Heart right ventricle (tissue), 16 donors: ENCODE measurements at regions not wholly inside any gene's neighbourhood (a gene's known extent, or its start where the extent isn't known, plus 50 kb on each side); places are given as distances from the start of the nearest gene placed in this dataset.

ENCODE experiments used
- ATAC-seq, 8 donors: fragments of 200-7000 bp; cut with Tn5 transposase; one replicate each; pipeline ENCODE4 v1.9.1; 2020; ENCODE audit warnings: mild to moderate bottlenecking in 8 of 8, moderate library complexity in 8 of 8, moderate number of reproducible peaks in 1 of 8
- DNase-seq, 2 donors: peaks; one replicate each; pipeline ENCODE4 v3.0.0-alpha.2; 2020
- H3K27ac ChIP-seq, 10 donors: fragments of 200-600 bp; sonication (generic) in 2 of 10; one replicate each; pipeline versions ENCODE4 v1.5.0 to v1.8.0; 2020 to 2022; ENCODE audit warnings: mild to moderate bottlenecking in 3 of 10
- H3K27me3 ChIP-seq, 7 donors: fragments of 200-600 bp; one replicate each; pipeline ENCODE4 v1.8.0; 2021 to 2022; ENCODE audit warnings: mild to moderate bottlenecking in 2 of 7
- H3K36me3 ChIP-seq, 9 donors: fragments of 200-600 bp; sonication (generic) in 1 of 9; one replicate each; pipeline versions ENCODE4 v1.5.0 to v1.8.0; 2020 to 2022; ENCODE audit warnings: mild to moderate bottlenecking in 2 of 9
- H3K4me1 ChIP-seq, 9 donors: fragments of 200-600 bp; sonication (generic) in 1 of 9; one replicate each; pipeline versions ENCODE4 v1.5.0 to v1.8.0; 2020 to 2022; ENCODE audit warnings: mild to moderate bottlenecking in 4 of 9
- H3K4me3 ChIP-seq, 10 donors: fragments of 200-600 bp; sonication (generic) in 2 of 10; one replicate each; pipeline versions ENCODE4 v1.5.0 to v1.8.0; 2020 to 2022; ENCODE audit warnings: mild to moderate bottlenecking in 7 of 10, moderate library complexity in 2 of 10
- H3K9me3 ChIP-seq, 11 donors: fragments of 200-600 bp in 10 of 11; sonication (generic) in 2 of 11; one replicate each; pipeline versions ENCODE4 v1.5.0 to v1.8.0; 2013 to 2022; ENCODE audit warnings: mild to moderate bottlenecking in 2 of 11, control low read depth in 1 of 11, moderate library complexity in 1 of 11
- CTCF ChIP-seq, 9 donors: fragments of 200-600 bp; sonication (generic) in 2 of 9; IDR thresholded peaks; one replicate each; pipeline versions ENCODE4 v1.5.0 to v1.8.0; 2021 to 2022; ENCODE audit warnings: antibody characterized with exemption in 9 of 9, mild to moderate bottlenecking in 5 of 9, moderate library complexity in 1 of 9
- WGBS, 2 donors: extraction: QIAGEN DNeasy Blood & Tissue Kit; methylation state at CpG; one replicate each; pipeline ENCODE4 v1.1.7; 2013; ENCODE audit warnings: inconsistent platforms in 1 of 2; 5-methylcytosine and 5-hydroxymethylcytosine counted together
- intact Hi-C, 10 donors: fragments of 100-400 bp; cut with DNase I; formaldehyde crosslinking; loops; one replicate each; pipeline versions ENCODE4 v1.11.1 to v1.14.2; 2022
- donor health status: Arrhythmogenic right ventricular cardiomyopathy.
- donor health status: ischemic (EF 13 %, LVEDD 7.1; RV severe dilation, severe dysfunction).
- donor health status: healthy with polysubstance abuse.
- donor health status: DM: no; HTN: yes; CAD: no.
- donor health status: DM: no; HTN: no; CAD: no.
- donor health status: ischemic (EF 25% LVEDD 6.9; RV normal size, moderate dysfunction).
- donor health status: ischemic (EF 25% LVEDD 5.7; RV mildly dilated, moderate dysfunction).
- donor health status: healthy.
- donor health status: DM: yes; HTN: yes; CAD: no.
- donor health status: Ischemic cardiomyopathy.
- donor health status: ischemic (EF 35%, LVEDD 5.7; RV mildly dilated, moderate dysfunction).
- donor health status: nonischemic (EF 11% LVEDD 7.7; RV severe dilation, severe dysfunction).
- donor health status: DM: yes; HTN: yes; CAD: no.
- donor health status: PGD.
- donor health status: ischemic (EF 29% LVEDD 5.4; RV normal size, mild dysfunction).
- donor health status: nonischemic (EF 23%, LVEDD 6.1; RV moderate dilation, normal function).

- Histone ChIP-seq H3K27me3 (peaks cover 0 to 6% (median 0%) of the 10 kb centered on the region in 7 donors), H3K27ac (no peak overlapping the region), H3K4me1 (peaks cover 0 to 11% (median 0%) of the 10 kb centered on the region in 9 donors), H3K36me3 (no peaks in the 10 kb centered on the region), H3K9me3 (peaks cover 0 to 12% (median 3%) of the 10 kb centered on the region in 11 donors), H3K4me3 (no peak overlapping the region)
- 67 to 73% methylated on average over 2 of the region's 2 CpGs for WGBS, 2 donors
- ATAC-seq (no peak), DNase-seq (no peak)
- no peak for TF ChIP-seq CTCF (IDR thresholded peaks at IDR 0.05)
- intact Hi-C loops: no loop called here
Observed at GRCh38 chr12:111108726-111109125, 188.3 kb upstream of the MYL2 start.

- intact Hi-C loops: no loop called here
- Histone ChIP-seq H3K27me3 (peaks cover 0 to 6% (median 0%) of the 10 kb centered on the region in 7 donors), H3K9me3 (peaks cover 0 to 12% (median 3%) of the 10 kb centered on the region in 11 donors), H3K36me3 (no peaks in the 10 kb centered on the region), H3K4me1 (peaks cover 0 to 11% (median 0%) of the 10 kb centered on the region in 9 donors), H3K27ac (no peak overlapping the region), H3K4me3 (no peak overlapping the region)
- ATAC-seq (no peak), DNase-seq (no peak)
- no peak for TF ChIP-seq CTCF (IDR thresholded peaks at IDR 0.05)
- 67 to 73% methylated on average over 6 of the region's 6 CpGs for WGBS, 2 donors
Observed at GRCh38 chr12:111107392-111108178, 187.2 kb upstream of the MYL2 start.

GRCh38 chr12:111105294-111105693 is 184.9 kb upstream of the MYL2 start:
- DNase-seq (no peak), ATAC-seq (no peak)
- H3K27ac ChIP-seq: no peak overlapping the region
- peaks cover 0 to 19% (median 0%) of the 10 kb centered on the region in 7 donors for H3K27me3 ChIP-seq
- intact Hi-C loops: no loop called here
- TF ChIP-seq CTCF (IDR thresholded peaks at IDR 0.05): no peak
- H3K4me3 ChIP-seq: no peak overlapping the region
- H3K9me3 ChIP-seq: peaks cover 0 to 12% (median 3%) of the 10 kb centered on the region in 11 donors
- no peaks in the 10 kb centered on the region for H3K4me1 ChIP-seq
- no peaks in the 10 kb centered on the region for H3K36me3 ChIP-seq
- WGBS, 2 donors: 59 to 61% methylated on average over 6 of the region's 6 CpGs

GRCh38 chr12:111103583-111103982 is 183.2 kb upstream of the MYL2 start:
- H3K4me1 ChIP-seq: no peaks in the 10 kb centered on the region
- H3K27ac ChIP-seq: no peak overlapping the region
- DNase-seq (no peak), ATAC-seq (no peak)
- H3K9me3 ChIP-seq: peaks cover 0 to 10% (median 3%) of the 10 kb centered on the region in 11 donors
- intact Hi-C loops: no loop called here
- WGBS, 2 donors: 63 to 75% methylated on average over 2 of the region's 2 CpGs
- no peak overlapping the region for H3K4me3 ChIP-seq
- H3K27me3 ChIP-seq: peaks cover 0 to 19% (median 5%) of the 10 kb centered on the region in 7 donors
- no peaks in the 10 kb centered on the region for H3K36me3 ChIP-seq
- TF ChIP-seq CTCF (IDR thresholded peaks at IDR 0.05): no peak
